UCSD-AML1 (cell line): ENCODE measurements at regions not wholly inside any gene's neighbourhood (a gene's known extent, or its start where the extent isn't known, plus 50 kb on each side); places are given as distances from the start of the nearest gene placed in this dataset.

Experiments used
- DNase-seq: peaks from one replicate; lab custom pipeline; 2025; ENCODE audit not compliant: unreplicated experiment; lab: John Stamatoyannopoulos, UW

DNA sequence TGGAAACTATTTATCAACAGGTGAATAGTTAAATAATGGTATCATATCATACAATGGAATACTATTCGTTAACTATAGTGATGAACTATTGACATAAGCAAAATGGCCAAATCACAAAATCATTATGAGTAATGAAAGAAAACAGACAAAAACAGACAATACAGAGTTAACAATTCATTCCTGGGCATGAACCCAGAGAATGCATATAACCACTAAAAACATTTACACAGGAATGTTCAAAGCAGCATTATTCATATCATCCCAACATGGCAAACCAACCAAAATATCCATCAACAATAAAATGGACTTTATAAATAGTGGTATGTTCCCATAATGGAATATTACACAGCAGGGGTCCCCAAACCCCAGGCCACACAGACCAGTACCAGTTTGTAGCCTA, 131.2 kb upstream of the CYP1B1 start:
- no peak for DNase-seq

- no peak for DNase-seq
Measured at GRCh38 chr2:38203446-38203810, 127.5 kb upstream of the CYP1B1 start.

GRCh38 chr2:38202713-38203445, 126.9 kb upstream of the CYP1B1 start:
- no peak for DNase-seq

- no peak for DNase-seq
Measured at GRCh38 chr2:38201784-38202183, 125.8 kb upstream of the CYP1B1 start.

- no peak for DNase-seq
Measured at GRCh38 chr2:38200598-38200997, 124.6 kb upstream of the CYP1B1 start.

DNA sequence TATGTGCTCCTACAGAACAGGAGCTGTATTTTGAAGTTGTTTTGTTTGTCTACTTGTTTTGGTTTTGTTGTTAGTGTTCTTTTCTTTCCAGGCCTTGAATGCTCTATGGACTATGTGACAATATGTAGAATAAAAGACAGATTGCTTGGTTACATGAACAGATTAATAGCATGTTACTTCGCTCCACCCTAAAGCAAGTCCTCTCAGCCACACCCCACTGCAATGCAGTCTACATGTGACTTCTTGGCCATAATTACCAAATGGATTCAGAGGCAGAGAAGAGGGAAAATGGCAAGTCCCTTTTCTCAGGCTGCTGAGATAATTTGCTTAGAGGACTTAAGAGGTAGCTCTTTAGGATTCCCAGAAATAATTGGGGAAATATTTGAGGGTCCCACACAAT, 123.2 kb upstream of the CYP1B1 start:
- no peak for DNase-seq

DNA sequence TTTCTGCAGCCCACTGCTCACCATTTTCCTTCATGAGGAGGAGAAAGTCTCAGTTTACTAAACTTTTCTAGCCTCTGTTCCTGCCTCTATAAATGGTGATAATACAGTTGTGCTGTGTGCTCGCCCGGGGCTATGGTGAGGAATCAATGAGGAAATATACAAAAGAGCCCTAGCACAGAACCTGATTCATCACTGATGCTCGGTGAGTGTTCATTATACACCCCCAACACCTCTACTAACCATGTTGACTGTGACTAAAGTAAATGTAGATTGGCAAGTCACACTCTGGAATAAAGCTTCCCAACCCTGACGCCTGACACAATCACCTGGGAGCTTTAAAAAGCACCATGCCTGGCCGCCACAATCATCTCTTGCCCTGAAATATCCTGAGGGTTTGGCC, 118.8 kb upstream of the CYP1B1 start:
- no peak for DNase-seq

DNA sequence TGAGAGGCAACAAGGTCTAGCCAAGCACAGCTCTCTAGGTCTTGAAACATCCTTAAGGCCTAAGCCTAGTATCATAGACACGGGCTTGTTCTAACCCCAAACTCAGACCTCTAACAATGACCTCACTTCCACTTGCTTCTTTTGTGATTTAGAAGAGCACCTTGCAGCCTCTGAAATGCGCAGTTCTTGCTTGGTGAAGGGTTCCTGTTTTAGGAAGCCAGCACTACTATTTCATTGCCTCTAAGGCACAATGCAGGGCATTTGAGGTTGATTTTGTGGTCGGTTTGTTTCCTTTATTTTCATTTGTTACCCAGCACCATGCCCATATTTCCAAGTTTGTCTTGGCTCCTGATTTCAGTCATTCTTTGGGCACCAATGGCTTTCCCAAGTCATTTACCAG, 117.0 kb upstream of the CYP1B1 start:
- DNase-seq, result no peak

DNA sequence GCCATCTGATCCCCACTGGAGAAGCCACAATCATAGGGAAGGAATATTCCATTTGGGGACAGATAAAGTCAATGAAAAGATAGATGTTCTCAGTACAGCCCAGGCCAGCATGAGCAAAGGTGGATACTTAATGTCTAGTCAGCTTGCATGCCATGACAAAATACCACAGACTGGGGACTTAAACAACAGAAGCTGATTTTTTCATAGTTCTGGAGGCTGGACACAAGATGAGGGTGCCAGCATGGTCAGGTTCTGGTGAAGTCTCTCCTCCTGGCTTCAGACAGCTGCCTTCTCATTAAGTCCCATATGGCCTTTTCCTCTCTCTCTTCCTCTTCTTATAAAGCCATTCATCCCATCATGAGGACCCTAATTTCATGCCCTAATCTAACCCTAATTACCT, 116.1 kb upstream of the CYP1B1 start:
- DNase-seq, result no peak

DNA sequence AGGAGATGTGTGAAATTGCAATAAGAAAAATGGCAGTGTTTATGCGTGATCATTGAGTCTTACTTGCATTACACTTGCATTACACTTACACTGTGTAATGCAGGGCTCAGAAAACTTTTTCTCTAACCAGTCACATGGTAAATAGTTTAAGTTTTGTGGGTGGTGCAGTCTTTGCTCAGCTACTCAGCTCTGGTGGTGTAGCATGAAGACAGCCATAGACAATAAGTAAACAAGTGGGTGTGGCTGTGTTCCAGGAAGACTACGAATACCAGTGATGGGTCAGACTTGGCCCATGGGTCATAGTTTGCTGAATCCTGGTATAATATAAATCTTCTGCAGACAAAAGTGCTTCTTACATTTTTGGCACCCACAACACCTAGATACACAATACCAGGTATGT, 115.6 kb upstream of the CYP1B1 start:
- DNase-seq, result no peak

DNA sequence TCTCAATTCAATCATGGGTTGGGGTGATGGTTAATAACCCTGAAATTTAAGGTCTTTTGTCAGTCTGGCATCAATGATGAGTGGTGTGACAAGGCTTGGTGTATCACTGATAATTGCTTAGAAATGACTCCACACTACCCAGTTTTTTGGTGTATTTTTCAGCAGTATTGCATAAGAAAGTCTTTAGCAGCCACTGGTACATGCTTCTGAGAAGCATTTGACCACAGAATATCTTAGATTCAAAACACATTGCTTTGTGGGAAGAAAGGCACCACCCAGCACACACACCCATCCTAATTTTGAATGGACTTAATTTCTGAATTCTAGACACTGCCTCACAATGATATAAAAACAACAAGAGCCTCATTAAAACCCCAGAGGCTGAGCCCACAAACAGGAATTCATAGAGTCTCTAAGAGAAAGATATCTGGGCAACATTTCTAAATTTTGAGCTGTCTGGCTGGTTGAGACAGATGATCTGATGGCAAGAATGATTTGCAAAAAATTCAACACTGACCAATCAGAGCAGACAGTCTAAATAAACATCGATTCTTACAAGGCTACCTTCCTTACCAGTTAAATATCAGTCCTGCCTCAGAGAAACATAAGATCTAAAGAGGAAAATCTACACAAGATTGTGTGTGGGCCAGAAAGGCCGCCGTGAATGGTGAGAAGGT, 114.7 kb upstream of the CYP1B1 start:
- DNase-seq, result no peak

GRCh38 chr2:38187541-38188011, 111.6 kb upstream of the CYP1B1 start:
- DNase-seq, result no peak

DNA sequence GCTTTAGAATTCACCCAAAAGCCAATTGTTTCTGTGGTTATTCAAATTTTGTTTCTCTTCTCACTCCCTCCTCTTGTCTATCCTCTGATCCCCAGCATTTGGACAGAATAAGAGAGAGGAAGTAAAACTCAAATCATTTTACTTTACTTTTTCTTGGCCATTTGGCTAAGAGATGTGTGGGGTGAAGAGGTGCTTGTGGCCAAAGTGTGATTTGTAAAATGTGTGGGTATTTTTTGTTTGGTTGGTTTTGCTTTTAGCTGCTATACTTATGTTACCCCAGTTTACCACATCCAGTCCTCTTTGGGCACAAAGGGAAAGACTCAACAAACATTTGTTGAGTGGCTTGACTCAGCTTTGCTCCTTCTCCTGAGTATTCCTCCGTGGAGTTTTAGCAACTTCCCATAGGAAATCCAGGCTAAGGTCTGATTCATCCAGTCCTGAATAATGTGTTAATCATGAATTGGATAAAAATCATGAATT, 109.1 kb upstream of the CYP1B1 start:
- DNase-seq, result no peak

DNA sequence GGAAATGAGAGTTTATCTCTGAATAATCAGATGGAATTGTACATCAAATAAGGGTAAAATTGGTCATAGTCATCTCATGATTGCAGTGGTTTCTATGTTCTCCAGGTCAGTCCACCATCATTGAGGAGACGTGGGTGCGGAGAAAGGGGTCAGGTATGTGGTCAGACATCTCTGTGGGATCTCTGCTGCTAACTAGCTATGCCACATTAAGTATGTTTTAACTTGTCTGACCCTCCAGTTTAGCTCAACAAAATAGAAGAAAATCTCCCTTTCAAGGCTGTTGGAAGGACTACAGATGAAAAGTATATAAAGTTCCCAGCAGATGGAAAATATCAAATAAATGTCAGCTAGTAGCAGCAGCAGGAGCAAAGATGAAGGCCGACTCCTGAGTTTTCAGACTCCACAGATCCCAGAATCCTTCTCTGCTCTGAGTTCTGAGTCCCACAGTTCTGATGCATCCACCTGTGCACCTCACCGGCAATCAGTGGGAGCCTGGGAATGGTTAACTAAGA, 106.6 kb upstream of the CYP1B1 start:
- DNase-seq, result no peak

GRCh38 chr2:38181806-38182491, 106.0 kb upstream of the CYP1B1 start:
- DNase-seq, result no peak

GRCh38 chr2:38180754-38181153, 104.8 kb upstream of the CYP1B1 start:
- DNase-seq, result no peak

DNA sequence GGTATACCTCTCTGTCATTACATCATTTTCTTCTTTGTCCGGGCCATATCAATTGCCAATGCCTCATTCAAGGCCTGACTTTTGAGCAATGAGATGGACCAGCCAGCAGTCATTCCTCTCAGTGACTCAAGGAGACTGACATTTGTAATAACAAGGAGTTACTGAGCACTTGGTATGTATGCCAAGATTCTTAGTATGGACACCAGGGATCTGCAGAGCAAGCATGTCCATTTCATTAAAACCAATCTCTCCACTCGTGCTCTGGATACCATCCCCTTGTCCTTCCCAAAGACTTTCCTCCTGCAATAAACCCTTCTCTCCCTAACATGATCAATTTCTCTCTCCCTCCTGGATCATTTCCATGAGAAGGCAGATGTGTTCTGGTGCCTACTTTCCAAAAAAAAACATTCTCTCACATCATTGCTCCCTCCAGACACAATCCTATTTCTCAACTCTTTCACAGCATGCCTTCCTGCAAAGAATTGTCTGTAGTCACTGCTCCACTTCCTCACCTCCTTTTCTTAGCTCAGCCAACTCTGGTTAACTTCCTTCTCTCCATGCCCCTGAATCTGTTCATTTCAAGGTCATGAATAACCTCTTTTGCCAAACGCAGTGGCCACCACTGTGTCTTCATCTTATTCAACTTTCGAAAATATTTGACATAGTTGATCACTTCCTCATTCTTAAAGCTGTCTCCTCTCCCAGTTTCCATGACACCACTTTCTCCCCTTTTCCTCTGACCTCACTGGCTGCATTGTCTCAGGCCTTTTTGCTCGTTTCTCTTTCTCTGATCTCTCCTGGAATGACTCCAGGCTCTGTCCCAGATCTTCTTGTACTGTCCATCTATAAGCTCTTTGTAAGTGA, 102.8 kb upstream of the CYP1B1 start:
- no peak for DNase-seq

DNA sequence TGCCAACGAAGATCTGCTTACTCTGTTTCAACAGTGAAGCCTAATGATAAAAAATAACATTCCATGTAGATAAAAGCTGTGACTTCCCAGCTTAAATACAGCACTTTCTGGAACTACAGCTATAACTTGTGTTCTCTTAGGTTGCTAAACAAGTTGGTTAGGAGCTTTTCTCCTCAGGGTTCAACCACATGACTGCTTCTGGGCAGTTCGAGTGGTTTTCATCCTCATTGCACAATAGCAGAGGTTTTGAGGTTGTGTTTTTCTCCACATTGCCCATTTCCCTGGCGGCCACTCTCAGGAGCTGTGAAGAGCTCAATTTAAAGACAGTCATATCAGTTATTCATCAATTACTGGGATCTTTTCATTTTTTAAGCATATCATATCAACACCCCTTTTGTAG, 102.2 kb upstream of the CYP1B1 start:
- DNase-seq, result no peak

- no peak for DNase-seq
Measured at GRCh38 chr2:38176619-38177021, 100.7 kb upstream of the CYP1B1 start.

GRCh38 chr2:38174646-38175423, 98.9 kb upstream of the CYP1B1 start:
- no peak for DNase-seq
